ENCODE measurements at regions not wholly inside any gene's neighbourhood (a gene's known extent, or its start where the extent isn't known, plus 50 kb on each side); places are given as distances from the start of the nearest gene placed in this dataset.

DNA sequence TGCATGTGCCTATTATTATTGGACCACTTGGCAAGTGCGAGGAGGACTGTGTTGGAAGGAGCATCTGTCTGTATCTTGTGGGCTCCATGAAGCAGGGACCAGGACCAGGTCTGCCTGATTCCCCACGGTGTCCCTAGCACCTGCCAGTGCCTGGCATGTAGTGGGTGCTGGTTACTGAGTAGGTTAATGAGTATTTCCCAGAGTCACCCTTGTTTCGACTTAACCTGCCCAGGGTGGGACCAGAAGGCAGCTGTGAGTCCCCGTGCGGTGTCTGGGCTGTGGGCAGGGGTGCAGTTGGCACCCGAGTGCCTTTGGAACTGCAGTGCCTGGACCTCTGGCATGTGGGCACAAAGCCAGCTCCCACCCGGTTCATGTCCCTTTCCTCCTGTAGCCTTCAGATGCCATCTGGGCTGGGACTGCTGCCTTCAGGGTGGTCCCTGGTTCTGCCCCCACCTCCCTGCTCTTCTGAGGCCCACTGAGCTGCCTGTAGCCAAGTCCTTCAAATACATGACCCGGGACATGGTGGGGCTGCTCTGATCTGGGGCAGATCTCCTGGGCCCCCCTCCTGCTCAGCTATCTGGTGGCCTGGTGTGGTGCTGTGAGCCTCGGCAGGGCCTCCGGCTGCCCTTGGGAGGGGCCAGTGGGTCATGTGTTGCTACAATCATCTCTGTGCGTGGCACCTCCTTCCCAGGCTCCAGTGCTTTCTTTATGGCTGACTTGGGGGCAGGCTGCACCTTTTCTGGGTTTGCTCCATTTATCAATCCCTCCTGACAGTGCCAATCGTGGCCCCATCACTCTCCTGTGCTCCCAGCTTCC is 53.0 kb upstream of the SORCS2 start:
- H3K4me3 ChIP-seq (ENCODE audit: low read depth in 1 of 2, low read length in 2 of 2), result no peak overlapping the region
- H3K27me3 ChIP-seq (ENCODE audit: insufficient read depth, low read length, poor library complexity), result peaks cover 8% of the 10 kb centered on the region
- peaks cover 5% of the 10 kb centered on the region; the same call in 1 of the 2 replicates for H4K20me1 ChIP-seq (ENCODE audit: insufficient read depth, low read length)
- no peak overlapping the region for H3K27ac ChIP-seq (ENCODE audit: low read length)
- H3K36me3 ChIP-seq (ENCODE audit: insufficient read depth, low read length), result no peaks in the 10 kb centered on the region
- DNase-seq, result no peak
- H3K4me2 ChIP-seq (ENCODE audit: insufficient read depth, low read length), result no peak overlapping the region
- H3K4me1 ChIP-seq (ENCODE audit: insufficient read depth, low read length), result no peaks in the 10 kb centered on the region
- no peaks in the 10 kb centered on the region for H3K9me3 ChIP-seq (ENCODE audit: insufficient read depth, low read length, severe bottlenecking)
- H3K9ac ChIP-seq (ENCODE audit: low read depth, low read length), result no peak overlapping the region
- TF ChIP-seq EZH2 (IDR thresholded peaks at IDR 0.05; ENCODE audit: borderline replicate concordance, low read depth, low read length, severe bottlenecking) (no peak), CTCF (IDR thresholded peaks at IDR 0.05; ENCODE audit: borderline replicate concordance, extremely low read depth, low read length, poor library complexity, severe bottlenecking) (no peak)
- H2AFZ ChIP-seq (ENCODE audit: low read depth, low read length), result no peak overlapping the region
- no peaks in the 10 kb centered on the region for H3K79me2 ChIP-seq (ENCODE audit: insufficient read depth, low read length)
- no peak for ATAC-seq (ENCODE audit: insufficient read depth, low read depth)

GRCh38 chr4:7138223-7139166 is 53.8 kb upstream of the SORCS2 start:
- Histone ChIP-seq H3K27me3 (ENCODE audit: insufficient read depth, low read length, poor library complexity) (peaks cover 8% of the 10 kb centered on the region), H3K4me3 (ENCODE audit: low read depth in 1 of 2, low read length in 2 of 2) (no peak overlapping the region), H3K4me1 (ENCODE audit: insufficient read depth, low read length) (no peaks in the 10 kb centered on the region), H2AFZ (ENCODE audit: low read depth, low read length) (no peak overlapping the region), H3K79me2 (ENCODE audit: insufficient read depth, low read length) (no peaks in the 10 kb centered on the region), H3K4me2 (ENCODE audit: insufficient read depth, low read length) (no peak overlapping the region), H3K9ac (ENCODE audit: low read depth, low read length) (no peak overlapping the region), H3K36me3 (ENCODE audit: insufficient read depth, low read length) (no peaks in the 10 kb centered on the region), H3K27ac (ENCODE audit: low read length) (no peak overlapping the region), H3K9me3 (ENCODE audit: insufficient read depth, low read length, severe bottlenecking) (no peaks in the 10 kb centered on the region), H4K20me1 (ENCODE audit: insufficient read depth, low read length) (peaks cover 5% of the 10 kb centered on the region; the same call in 1 of the 2 replicates)
- no peak for ATAC-seq (ENCODE audit: insufficient read depth, low read depth)
- TF ChIP-seq EZH2 (IDR thresholded peaks at IDR 0.05; ENCODE audit: borderline replicate concordance, low read depth, low read length, severe bottlenecking) (no peak), CTCF (IDR thresholded peaks at IDR 0.05; ENCODE audit: borderline replicate concordance, extremely low read depth, low read length, poor library complexity, severe bottlenecking) (no peak)
- DNase-seq, result no peak

GRCh38 chr4:7137326-7138200 is 54.8 kb upstream of the SORCS2 start:
- H3K4me2 ChIP-seq (ENCODE audit: insufficient read depth, low read length), result no peak overlapping the region
- DNase-seq (no peak), ATAC-seq (ENCODE audit: insufficient read depth, low read depth) (no peak)
- H4K20me1 ChIP-seq (ENCODE audit: insufficient read depth, low read length), result peaks cover 5% of the 10 kb centered on the region; the same call in 1 of the 2 replicates
- H3K79me2 ChIP-seq (ENCODE audit: insufficient read depth, low read length), result no peaks in the 10 kb centered on the region
- no peaks in the 10 kb centered on the region for H3K36me3 ChIP-seq (ENCODE audit: insufficient read depth, low read length)
- no peak overlapping the region for H3K9ac ChIP-seq (ENCODE audit: low read depth, low read length)
- TF ChIP-seq EZH2 (IDR thresholded peaks at IDR 0.05; ENCODE audit: borderline replicate concordance, low read depth, low read length, severe bottlenecking), result no peak
- TF ChIP-seq CTCF (IDR thresholded peaks at IDR 0.05; ENCODE audit: borderline replicate concordance, extremely low read depth, low read length, poor library complexity, severe bottlenecking), result no peak
- H2AFZ ChIP-seq (ENCODE audit: low read depth, low read length), result no peak overlapping the region
- no peaks in the 10 kb centered on the region for H3K4me1 ChIP-seq (ENCODE audit: insufficient read depth, low read length)
- H3K27ac ChIP-seq (ENCODE audit: low read length), result no peak overlapping the region
- H3K4me3 ChIP-seq (ENCODE audit: low read depth in 1 of 2, low read length in 2 of 2), result no peak overlapping the region
- H3K9me3 ChIP-seq (ENCODE audit: insufficient read depth, low read length, severe bottlenecking), result no peaks in the 10 kb centered on the region
- H3K27me3 ChIP-seq (ENCODE audit: insufficient read depth, low read length, poor library complexity), result peaks cover 8% of the 10 kb centered on the region
